Retinal pigment epithelial cell (primary cell): ENCODE measurements at regions not wholly inside any gene's neighbourhood (a gene's known extent, or its start where the extent isn't known, plus 50 kb on each side); places are given as distances from the start of the nearest gene placed in this dataset.

Experiments
- DNase-seq: peaks from one replicate; pipeline ENCODE4 v3.0.0-alpha.2; 2010; ENCODE audit warnings: low read depth
- H3K4me3 ChIP-seq: 2 replicates; pipeline ENCODE4 v1.5.1; 2011; ENCODE audit warnings: mild to moderate bottlenecking, low read length, control low read depth, moderate library complexity
- CTCF ChIP-seq: conservative IDR thresholded peaks from 2 replicates; pipeline ENCODE4 v1.5.1; 2011; ENCODE audit warnings: low read depth, low read length, control low read depth, inconsistent platforms

DNA sequence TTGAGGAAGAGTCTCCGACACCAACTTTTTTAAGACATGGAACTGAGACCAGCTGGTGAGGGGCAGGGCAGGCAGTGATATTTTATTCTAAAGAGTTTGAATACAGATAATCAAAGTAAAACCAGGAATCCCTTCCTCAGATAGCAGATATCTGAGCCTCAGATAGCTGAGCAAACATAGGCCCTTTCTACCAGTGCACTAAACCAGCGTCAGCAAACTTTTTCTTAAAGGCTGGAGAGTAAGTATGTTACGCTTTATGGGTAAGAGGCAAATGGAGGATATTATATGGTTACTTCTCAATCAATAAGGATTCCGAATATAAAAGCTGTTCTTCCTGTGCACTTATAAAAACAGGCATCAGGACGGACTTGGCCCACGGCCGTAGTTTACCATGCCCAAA, 73.9 kb downstream of the WNT5A start:
- no peak for TF ChIP-seq CTCF
- no peak for DNase-seq
- no peak overlapping the region for H3K4me3 ChIP-seq

DNA sequence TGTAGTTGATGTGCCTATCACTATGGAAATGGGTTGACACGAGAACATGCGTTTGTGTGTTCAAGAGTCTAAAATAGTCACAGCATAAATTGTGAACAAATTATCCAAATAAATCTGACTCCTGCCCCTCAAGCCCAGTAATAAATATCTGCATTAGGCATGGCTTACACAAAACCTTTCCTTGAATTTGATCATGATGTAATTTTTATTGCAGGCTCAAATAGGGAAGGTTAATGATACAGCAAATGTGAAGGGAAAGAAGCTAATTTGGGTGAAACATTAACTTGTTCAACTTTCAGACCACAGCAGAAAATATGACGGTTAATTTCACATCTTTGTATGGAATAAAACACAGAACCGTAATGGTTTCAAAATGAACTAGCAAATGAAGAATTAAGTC, 74.6 kb downstream of the WNT5A start:
- no peak for TF ChIP-seq CTCF
- DNase-seq, result no peak
- no peak overlapping the region for H3K4me3 ChIP-seq

GRCh38 chr3:55409806-55410205, 77.3 kb downstream of the WNT5A start:
- DNase-seq, result no peak
- H3K4me3 ChIP-seq, result no peak overlapping the region
- no peak for TF ChIP-seq CTCF

GRCh38 chr3:55408193-55408826, 78.8 kb downstream of the WNT5A start:
- TF ChIP-seq CTCF, result no peak
- no peak overlapping the region for H3K4me3 ChIP-seq
- DNase-seq, result no peak

DNA sequence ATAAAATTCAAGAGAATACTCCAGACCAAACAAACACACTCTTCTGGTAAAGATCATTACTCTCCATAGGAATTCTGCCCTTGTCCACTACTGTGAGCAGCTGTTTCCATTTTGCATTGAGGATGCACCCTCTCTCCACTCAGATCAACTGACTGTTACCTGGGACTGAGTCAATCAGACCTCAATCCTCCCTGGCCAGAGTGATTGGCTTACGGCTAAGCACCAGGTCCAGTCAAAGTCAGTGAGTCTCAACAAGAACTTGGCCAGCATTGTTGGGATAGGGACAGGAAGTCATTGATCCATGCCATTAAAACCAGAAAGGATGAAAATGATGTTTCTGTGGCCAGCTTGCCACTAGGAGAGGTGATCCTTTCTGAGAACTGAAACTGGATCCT, 79.7 kb downstream of the WNT5A start:
- no peak for DNase-seq
- no peak for TF ChIP-seq CTCF
- H3K4me3 ChIP-seq, result no peak overlapping the region

DNA sequence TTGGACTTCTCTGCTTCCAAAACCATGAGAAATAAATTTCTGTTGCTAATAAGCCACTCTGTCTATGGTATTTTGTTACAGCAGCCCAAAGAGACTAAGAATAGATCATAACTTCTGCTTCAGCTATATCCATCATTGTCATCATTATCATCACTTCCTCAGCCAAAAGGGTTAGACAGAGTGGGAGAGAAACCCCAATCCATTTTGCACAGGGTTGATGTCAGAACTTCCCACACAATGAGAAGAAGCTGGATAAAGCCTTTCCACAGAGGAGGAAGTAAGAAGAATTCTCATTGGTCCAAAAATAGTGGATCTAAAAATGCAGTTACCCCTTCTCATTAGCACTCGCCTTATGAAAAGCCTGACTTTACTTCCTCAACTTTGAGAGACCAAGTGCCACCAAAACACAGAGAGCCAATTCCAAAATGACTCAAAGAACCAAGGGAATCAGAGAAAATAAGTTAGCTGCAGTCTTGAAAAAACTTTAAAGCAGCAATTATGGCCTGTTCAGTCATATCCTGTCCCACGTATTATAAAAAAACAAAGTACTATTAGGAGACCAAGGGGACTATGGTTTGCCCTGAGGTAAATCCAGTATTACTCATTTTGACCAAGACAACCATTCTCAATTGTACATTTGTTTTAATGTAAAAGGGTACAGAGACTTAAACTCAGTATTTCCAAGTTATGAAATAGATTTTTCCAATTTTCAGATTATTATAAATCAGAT, 80.2 kb downstream of the WNT5A start:
- H3K4me3 ChIP-seq, result no peak overlapping the region
- TF ChIP-seq CTCF, result no peak
- no peak for DNase-seq

GRCh38 chr3:55405436-55405835, 81.7 kb downstream of the WNT5A start:
- TF ChIP-seq CTCF, result peak; percentile 44
- H3K4me3 ChIP-seq, result no peak overlapping the region
- DNase-seq, result no peak
